ENCODE measurements at regions not wholly inside any gene's neighbourhood (a gene's known extent, or its start where the extent isn't known, plus 50 kb on each side); places are given as distances from the start of the nearest gene placed in this dataset.

DNA sequence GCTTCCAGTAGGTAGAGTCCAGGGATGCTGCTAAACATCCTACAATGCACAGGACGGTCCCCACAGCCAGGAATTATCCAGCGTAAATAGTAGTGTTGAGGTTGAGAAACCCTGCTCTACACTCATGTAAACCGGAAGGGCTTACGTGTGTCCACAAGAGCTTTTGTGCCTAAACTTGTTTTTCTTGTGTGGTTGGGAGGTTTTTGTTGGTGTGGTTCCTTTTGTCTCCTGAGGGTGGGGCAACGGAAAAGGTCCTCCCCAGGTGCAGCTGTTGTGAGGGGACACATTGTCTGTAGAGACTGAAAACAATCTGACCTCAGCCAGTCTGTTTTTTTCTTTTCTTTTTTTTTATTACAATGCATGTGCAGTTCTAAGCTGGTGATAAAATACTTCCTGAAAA lies 72.7 kb upstream of the MGAT5 start:
- TF ChIP-seq SUZ12 (IDR thresholded peaks at IDR 0.05), result no peak
- no peak for TF ChIP-seq NFRKB (IDR thresholded peaks at IDR 0.05)
- TF ChIP-seq LEF1 (IDR thresholded peaks at IDR 0.05; ENCODE audit: borderline replicate concordance), result no peak
- TF ChIP-seq SP1 (IDR thresholded peaks at IDR 0.05), result no peak
- TF ChIP-seq ZNF384 (IDR thresholded peaks at IDR 0.05), result no peak
- no peak for TF ChIP-seq ELF4 (IDR thresholded peaks at IDR 0.05)
- no peak for TF ChIP-seq FOXA1 (IDR thresholded peaks at IDR 0.05)
- no peak for TF ChIP-seq BHLHE40 (IDR thresholded peaks at IDR 0.05; ENCODE audit: borderline replicate concordance)
- TF ChIP-seq ARNT (IDR thresholded peaks at IDR 0.05), result no peak
- TF ChIP-seq TARDBP (IDR thresholded peaks at IDR 0.05), result no peak
- TF ChIP-seq HDGF (IDR thresholded peaks at IDR 0.05; ENCODE audit: borderline replicate concordance), result no peak
- TF ChIP-seq CTBP1 (IDR thresholded peaks at IDR 0.05; ENCODE audit: borderline replicate concordance), result no peak
- TF ChIP-seq, protein P1, sequence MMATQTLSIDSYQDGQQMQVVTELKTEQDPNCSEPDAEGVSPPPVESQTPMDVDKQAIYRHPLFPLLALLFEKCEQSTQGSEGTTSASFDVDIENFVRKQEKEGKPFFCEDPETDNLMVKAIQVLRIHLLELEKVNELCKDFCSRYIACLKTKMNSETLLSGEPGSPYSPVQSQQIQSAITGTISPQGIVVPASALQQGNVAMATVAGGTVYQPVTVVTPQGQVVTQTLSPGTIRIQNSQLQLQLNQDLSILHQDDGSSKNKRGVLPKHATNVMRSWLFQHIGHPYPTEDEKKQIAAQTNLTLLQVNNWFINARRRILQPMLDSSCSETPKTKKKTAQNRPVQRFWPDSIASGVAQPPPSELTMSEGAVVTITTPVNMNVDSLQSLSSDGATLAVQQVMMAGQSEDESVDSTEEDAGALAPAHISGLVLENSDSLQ (IDR thresholded peaks at IDR 0.05), result no peak
- no peak for TF ChIP-seq FOXK2 (IDR thresholded peaks at IDR 0.05)
- no peak for DNase-seq (ENCODE audit: extremely low spot score)
- ChIA-PET POLR2A (no interaction called here), CTCF (no interaction called here)

DNA sequence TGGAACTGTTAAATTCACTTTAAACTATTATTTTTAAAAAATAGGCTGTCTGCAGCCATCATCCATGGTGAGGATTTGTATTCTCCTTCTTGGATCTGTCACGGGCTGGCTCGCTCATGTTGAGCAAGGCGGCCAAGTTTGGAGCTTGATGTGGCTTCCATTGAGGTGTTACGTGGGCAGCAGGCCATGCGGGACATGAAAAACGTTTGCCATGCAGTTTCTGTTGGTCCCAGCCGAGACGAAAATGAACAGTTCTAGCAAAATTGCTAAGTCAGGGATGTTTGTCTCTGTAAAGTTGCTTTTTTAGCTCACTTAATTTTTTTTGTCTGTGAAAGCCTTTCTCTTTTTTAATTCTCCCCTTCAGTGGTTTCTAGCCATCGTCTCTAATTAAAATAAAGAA lies 70.2 kb upstream of the MGAT5 start:
- TF ChIP-seq FOXM1 (IDR thresholded peaks at IDR 0.05; ENCODE audit: borderline replicate concordance) (no peak), CTBP1 (IDR thresholded peaks at IDR 0.05; ENCODE audit: borderline replicate concordance) (no peak), ZNF384 (IDR thresholded peaks at IDR 0.05) (no peak), FOXK2 (IDR thresholded peaks at IDR 0.05) (no peak), NFRKB (IDR thresholded peaks at IDR 0.05) (no peak), FOXA1 (IDR thresholded peaks at IDR 0.05) (no peak), ELF4 (IDR thresholded peaks at IDR 0.05) (no peak), L3MBTL2 (conservative IDR thresholded peaks at IDR 0.05) (no peak), BHLHE40 (IDR thresholded peaks at IDR 0.05; ENCODE audit: borderline replicate concordance) (no peak), ARNT (IDR thresholded peaks at IDR 0.05) (no peak), SP1 (IDR thresholded peaks at IDR 0.05) (no peak), TARDBP (IDR thresholded peaks at IDR 0.05) (no peak), SUZ12 (IDR thresholded peaks at IDR 0.05) (no peak), LEF1 (IDR thresholded peaks at IDR 0.05; ENCODE audit: borderline replicate concordance) (no peak), HDGF (IDR thresholded peaks at IDR 0.05; ENCODE audit: borderline replicate concordance) (no peak)
- TF ChIP-seq, protein P1 (IDR thresholded peaks at IDR 0.05), result no peak
- CTCF ChIA-PET, result no interaction called here
- no peak for DNase-seq (ENCODE audit: extremely low spot score)
- POLR2A ChIA-PET, result no interaction called here

DNA sequence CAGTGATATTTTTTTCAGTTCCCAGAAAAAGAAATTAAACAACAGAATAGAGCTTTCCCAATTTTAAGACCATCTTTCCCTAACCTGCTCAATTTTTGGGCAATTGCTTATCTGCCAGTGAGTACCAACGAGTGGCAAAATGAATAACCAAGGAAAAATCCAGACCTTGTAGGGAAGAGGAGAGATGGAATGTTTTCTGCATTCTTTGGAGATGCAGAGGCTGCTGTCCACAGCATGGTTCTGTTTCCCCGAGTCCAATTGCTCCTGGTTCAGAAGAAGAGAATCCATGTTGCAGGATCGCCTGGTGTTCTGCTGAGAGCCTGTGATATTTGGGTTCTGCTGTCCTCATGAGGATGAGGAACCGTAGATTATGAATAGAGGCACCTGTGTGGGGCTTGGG lies 68.2 kb upstream of the MGAT5 start:
- ChIA-PET CTCF (no interaction called here), POLR2A (no interaction called here)
- TF ChIP-seq BHLHE40 (IDR thresholded peaks at IDR 0.05; ENCODE audit: borderline replicate concordance) (no peak), ARNT (IDR thresholded peaks at IDR 0.05) (no peak), HDGF (IDR thresholded peaks at IDR 0.05; ENCODE audit: borderline replicate concordance) (no peak), SP1 (IDR thresholded peaks at IDR 0.05) (no peak), ZNF384 (IDR thresholded peaks at IDR 0.05) (no peak), L3MBTL2 (conservative IDR thresholded peaks at IDR 0.05) (no peak)
- TF ChIP-seq, protein P1 (IDR thresholded peaks at IDR 0.05), result no peak
- no peak for DNase-seq (ENCODE audit: extremely low spot score)

DNA sequence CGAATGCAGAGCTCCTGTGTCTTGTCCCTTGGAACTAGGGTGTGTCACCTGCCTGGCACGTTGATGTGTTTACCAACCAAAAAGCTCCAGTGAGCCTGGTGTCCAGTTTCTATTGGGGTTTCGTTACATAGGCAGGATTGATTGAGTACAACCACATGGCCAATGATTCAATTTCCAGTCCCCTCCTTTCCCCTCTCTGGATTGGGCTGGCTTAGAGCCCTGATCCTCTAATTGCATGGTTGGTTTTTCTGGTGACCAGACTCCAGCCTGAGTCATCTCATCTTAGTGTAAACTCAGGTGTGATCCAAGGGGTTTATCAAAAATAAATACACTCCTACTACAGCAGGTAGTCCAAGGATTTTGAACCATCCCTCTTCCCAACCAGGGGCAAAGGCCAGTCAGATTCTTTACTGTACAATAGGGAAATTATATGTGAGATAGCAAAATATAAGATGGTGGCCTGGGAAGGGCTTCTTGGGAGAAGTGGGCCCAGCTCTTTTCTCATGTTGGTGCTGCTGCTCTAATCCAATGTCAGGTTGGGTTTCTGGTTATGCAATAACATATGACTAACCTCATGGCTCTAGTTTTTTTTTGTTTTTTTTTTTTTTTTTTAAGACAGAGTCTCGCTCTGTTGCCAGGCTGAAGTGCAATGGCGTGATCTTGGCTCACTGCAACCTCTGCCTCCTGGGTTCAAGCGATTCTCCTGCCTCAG lies 64.7 kb upstream of the MGAT5 start:
- DNase-seq (ENCODE audit: extremely low spot score), result no peak
- TF ChIP-seq L3MBTL2 (conservative IDR thresholded peaks at IDR 0.05) (no peak), LEF1 (IDR thresholded peaks at IDR 0.05; ENCODE audit: borderline replicate concordance) (no peak), ZNF384 (IDR thresholded peaks at IDR 0.05) (no peak), FOXK2 (IDR thresholded peaks at IDR 0.05) (no peak), BHLHE40 (IDR thresholded peaks at IDR 0.05; ENCODE audit: borderline replicate concordance) (no peak), ELF4 (IDR thresholded peaks at IDR 0.05) (no peak), SUZ12 (IDR thresholded peaks at IDR 0.05) (no peak), FOXA1 (IDR thresholded peaks at IDR 0.05) (no peak), HDGF (IDR thresholded peaks at IDR 0.05; ENCODE audit: borderline replicate concordance) (no peak), ARNT (IDR thresholded peaks at IDR 0.05) (no peak), SP1 (IDR thresholded peaks at IDR 0.05) (no peak), NFRKB (IDR thresholded peaks at IDR 0.05) (no peak)
- TF ChIP-seq, protein P1 (IDR thresholded peaks at IDR 0.05), result no peak
- CTCF ChIA-PET, result no interaction called here
- POLR2A ChIA-PET, result no interaction called here

DNA sequence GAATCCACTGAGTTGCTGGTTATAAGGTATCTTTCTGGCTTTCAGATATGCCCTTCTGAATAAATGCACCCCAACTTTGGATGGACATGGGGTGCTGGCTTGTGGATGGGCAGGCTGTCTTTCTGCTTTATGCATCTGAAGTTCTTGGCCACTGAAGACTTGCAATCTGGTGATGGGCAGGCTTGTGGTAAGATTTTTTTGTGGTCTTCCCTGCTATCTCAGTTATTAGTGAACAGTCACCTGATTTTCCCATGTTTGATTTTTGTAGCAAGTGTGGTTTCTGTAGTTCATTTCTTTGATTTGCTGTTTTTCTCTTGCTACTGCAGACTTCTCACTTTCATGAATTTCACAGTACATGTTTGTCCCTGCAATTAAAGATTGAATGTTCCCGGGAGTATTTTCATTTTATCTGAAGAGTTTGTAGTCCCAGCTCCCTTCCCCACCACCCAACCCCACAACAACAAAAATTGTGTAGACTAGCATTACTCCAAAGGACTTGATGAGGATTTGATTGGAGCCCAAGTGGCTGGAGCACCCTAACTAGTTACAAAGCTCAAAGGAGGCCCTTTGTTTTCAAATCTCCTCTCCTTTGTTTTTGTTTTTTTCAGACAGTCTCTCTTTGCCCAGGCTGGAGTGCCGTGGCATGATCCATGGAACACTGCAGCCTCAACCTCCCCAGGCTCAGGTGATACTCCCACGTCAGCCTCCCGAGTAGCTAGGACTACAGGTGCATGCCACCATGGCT lies 63.6 kb upstream of the MGAT5 start:
- ChIA-PET POLR2A (interaction anchor here (0.7 kb wide), 1 partner anchor 30 kb away, joined by 3 read pairs; no protein-coding TSS in a partner anchor), CTCF (interaction anchor here (0.9 kb wide), 1 partner anchor 33 kb away, joined by 3 read pairs; no protein-coding TSS in a partner anchor)
- DNase-seq (ENCODE audit: extremely low spot score), result no peak
- TF ChIP-seq NFRKB (IDR thresholded peaks at IDR 0.05) (no peak), ZNF384 (IDR thresholded peaks at IDR 0.05) (no peak), FOXM1 (IDR thresholded peaks at IDR 0.05; ENCODE audit: borderline replicate concordance) (no peak), ELF4 (IDR thresholded peaks at IDR 0.05) (no peak), ARNT (IDR thresholded peaks at IDR 0.05) (no peak), HDGF (IDR thresholded peaks at IDR 0.05; ENCODE audit: borderline replicate concordance) (no peak)
- TF ChIP-seq, protein P1 (IDR thresholded peaks at IDR 0.05), result no peak
